ENCODE measurements at regions not wholly inside any gene's neighbourhood (a gene's known extent, or its start where the extent isn't known, plus 50 kb on each side); places are given as distances from the start of the nearest gene placed in this dataset.

DNA sequence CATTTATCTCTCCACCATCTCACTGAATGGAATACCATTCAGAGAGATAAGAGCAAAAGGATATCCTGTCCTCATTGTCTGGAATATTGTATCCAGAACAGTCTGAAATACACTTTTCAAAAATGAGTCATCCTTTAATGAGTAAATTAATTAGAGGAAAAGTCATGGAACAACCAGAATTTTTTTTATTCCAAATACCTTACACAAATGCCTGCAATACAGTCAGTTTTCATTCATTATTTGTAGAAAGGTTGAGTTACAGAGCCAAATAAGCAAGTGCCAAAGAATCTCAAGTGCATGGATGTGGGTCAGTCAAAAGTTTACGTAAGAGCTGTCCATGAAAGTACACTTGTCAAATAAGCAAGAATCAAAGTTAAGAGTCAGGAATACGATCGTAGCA, 482.6 kb downstream of the IPMK start:
- no peaks in the 10 kb centered on the region for H3K9me2 ChIP-seq (replicated peaks; ENCODE audit: low read depth, low read length)
- no peak overlapping the region for H3K4me3 ChIP-seq (ENCODE audit: low read length, poor library complexity, severe bottlenecking)

DNA sequence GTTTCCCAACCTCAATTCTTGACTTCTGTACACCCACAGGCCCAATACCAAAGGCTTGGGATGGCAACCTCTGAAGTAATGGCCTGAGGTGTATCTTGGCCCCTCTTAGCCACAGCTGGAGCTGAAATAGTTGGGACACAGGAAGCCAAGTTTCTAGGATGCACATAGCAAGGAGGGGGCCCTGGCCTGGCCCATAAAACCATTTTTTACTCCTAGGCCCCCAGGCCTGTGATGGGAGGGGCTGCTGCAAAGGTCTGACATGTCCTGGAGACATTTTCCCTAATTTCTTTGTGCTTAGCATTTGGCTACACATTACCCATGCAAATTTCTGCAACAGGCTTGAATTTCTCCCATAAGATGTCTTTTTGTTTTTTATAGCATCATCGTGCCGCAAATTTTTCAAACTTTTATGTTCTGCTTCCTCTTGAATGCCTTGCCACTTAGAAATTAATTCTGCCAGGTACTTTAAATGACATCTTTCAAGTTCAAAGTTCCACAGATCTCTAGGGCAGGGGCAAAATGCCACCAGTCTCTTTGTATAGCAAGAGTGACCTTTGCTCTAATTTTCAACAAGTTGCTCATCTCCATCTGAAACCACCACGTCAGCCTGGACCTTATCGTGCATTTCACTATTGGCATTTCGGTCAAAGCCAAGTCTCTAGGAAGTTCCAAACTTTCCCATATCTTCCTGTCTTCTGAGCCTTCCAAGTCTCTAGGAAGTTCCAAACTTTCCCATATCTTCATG, 490.8 kb downstream of the IPMK start:
- H2AFZ ChIP-seq (ENCODE audit: low read length), result no peak overlapping the region
- TF ChIP-seq EZH2phosphoT487 (IDR thresholded peaks at IDR 0.05; ENCODE audit: borderline replicate concordance), result no peak
- TF ChIP-seq, protein P1, sequence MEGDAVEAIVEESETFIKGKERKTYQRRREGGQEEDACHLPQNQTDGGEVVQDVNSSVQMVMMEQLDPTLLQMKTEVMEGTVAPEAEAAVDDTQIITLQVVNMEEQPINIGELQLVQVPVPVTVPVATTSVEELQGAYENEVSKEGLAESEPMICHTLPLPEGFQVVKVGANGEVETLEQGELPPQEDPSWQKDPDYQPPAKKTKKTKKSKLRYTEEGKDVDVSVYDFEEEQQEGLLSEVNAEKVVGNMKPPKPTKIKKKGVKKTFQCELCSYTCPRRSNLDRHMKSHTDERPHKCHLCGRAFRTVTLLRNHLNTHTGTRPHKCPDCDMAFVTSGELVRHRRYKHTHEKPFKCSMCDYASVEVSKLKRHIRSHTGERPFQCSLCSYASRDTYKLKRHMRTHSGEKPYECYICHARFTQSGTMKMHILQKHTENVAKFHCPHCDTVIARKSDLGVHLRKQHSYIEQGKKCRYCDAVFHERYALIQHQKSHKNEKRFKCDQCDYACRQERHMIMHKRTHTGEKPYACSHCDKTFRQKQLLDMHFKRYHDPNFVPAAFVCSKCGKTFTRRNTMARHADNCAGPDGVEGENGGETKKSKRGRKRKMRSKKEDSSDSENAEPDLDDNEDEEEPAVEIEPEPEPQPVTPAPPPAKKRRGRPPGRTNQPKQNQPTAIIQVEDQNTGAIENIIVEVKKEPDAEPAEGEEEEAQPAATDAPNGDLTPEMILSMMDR (conservative IDR thresholded peaks at IDR 0.05; ENCODE audit: low read length), result no peak

More for the DNA sequence above, 482.6 kb downstream of the IPMK start:
- Histone ChIP-seq H3K4me2 (ENCODE audit: low read depth, low read length, poor library complexity, severe bottlenecking) (no peak overlapping the region), H3K4me1 (ENCODE audit: insufficient read depth, low read length, poor library complexity, severe bottlenecking) (no peaks in the 10 kb centered on the region), H3K36me3 (ENCODE audit: insufficient read depth, low read length) (no peaks in the 10 kb centered on the region), H4K20me1 (ENCODE audit: insufficient read depth, low read length, poor library complexity, severe bottlenecking) (no peaks in the 10 kb centered on the region), H3K27me3 (ENCODE audit: insufficient read depth, low read length, poor library complexity, severe bottlenecking) (no peaks in the 10 kb centered on the region), H3F3A (ENCODE audit: low read depth) (no peaks in the 10 kb centered on the region), H2AFZ (ENCODE audit: low read length) (no peak overlapping the region), H3K9ac (ENCODE audit: low read depth, low read length, poor library complexity, severe bottlenecking) (no peak overlapping the region), H3K9me3 (ENCODE audit: insufficient read depth, low read depth, low read length) (no peaks in the 10 kb centered on the region; the same call in 1 of the 2 replicates), H3K79me2 (ENCODE audit: insufficient read depth, low read length) (no peaks in the 10 kb centered on the region)
- TF ChIP-seq, protein P1 (conservative IDR thresholded peaks at IDR 0.05; ENCODE audit: low read length), result no peak

DNA sequence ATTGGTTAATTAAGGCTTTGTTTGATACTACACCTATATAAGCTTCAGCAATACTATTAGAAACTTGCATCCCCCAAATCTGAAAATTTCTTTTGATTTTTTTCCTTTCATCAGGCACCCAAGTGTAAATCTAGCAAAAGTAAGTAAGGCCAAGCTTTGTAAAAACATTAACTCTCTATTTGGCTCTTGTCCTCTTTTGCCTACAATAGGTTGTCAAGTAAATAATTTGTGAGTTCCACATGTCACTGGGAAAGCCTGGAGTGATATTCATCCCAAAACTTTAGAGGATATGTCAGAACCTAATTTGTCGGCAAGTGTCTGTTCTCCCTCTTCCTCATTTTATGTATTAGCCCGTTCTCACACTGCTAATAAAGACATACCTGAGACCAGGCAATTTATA, 492.4 kb downstream of the IPMK start:
- Histone ChIP-seq H4K20me1 (ENCODE audit: insufficient read depth, low read length, poor library complexity, severe bottlenecking) (no peaks in the 10 kb centered on the region), H3K4me1 (ENCODE audit: insufficient read depth, low read length, poor library complexity, severe bottlenecking) (no peaks in the 10 kb centered on the region)
- TF ChIP-seq, protein P1 (conservative IDR thresholded peaks at IDR 0.05; ENCODE audit: low read length), result no peak
- TF ChIP-seq EZH2phosphoT487 (IDR thresholded peaks at IDR 0.05; ENCODE audit: borderline replicate concordance), result no peak

More for the DNA sequence above, 490.8 kb downstream of the IPMK start:
- Histone ChIP-seq H3K9me2 (replicated peaks; ENCODE audit: low read depth, low read length) (no peaks in the 10 kb centered on the region), H3K9me3 (ENCODE audit: insufficient read depth, low read depth, low read length) (no peaks in the 10 kb centered on the region; the same call in 1 of the 2 replicates), H3K4me2 (ENCODE audit: low read depth, low read length, poor library complexity, severe bottlenecking) (no peak overlapping the region), H3K36me3 (ENCODE audit: insufficient read depth, low read length) (no peaks in the 10 kb centered on the region), H3K27me3 (ENCODE audit: insufficient read depth, low read length, poor library complexity, severe bottlenecking) (no peaks in the 10 kb centered on the region), H3F3A (ENCODE audit: low read depth) (no peaks in the 10 kb centered on the region), H3K4me3 (ENCODE audit: low read length, poor library complexity, severe bottlenecking) (no peak overlapping the region), H3K79me2 (ENCODE audit: insufficient read depth, low read length) (no peaks in the 10 kb centered on the region), H3K9ac (ENCODE audit: low read depth, low read length, poor library complexity, severe bottlenecking) (no peak overlapping the region), H4K20me1 (ENCODE audit: insufficient read depth, low read length, poor library complexity, severe bottlenecking) (no peaks in the 10 kb centered on the region), H3K4me1 (ENCODE audit: insufficient read depth, low read length, poor library complexity, severe bottlenecking) (no peaks in the 10 kb centered on the region)

More for the DNA sequence above, 492.4 kb downstream of the IPMK start:
- Histone ChIP-seq H3K9ac (ENCODE audit: low read depth, low read length, poor library complexity, severe bottlenecking) (no peak overlapping the region), H2AFZ (ENCODE audit: low read length) (no peak overlapping the region), H3K9me2 (replicated peaks; ENCODE audit: low read depth, low read length) (no peaks in the 10 kb centered on the region), H3K27me3 (ENCODE audit: insufficient read depth, low read length, poor library complexity, severe bottlenecking) (no peaks in the 10 kb centered on the region), H3K4me3 (ENCODE audit: low read length, poor library complexity, severe bottlenecking) (no peak overlapping the region), H3K36me3 (ENCODE audit: insufficient read depth, low read length) (no peaks in the 10 kb centered on the region), H3K79me2 (ENCODE audit: insufficient read depth, low read length) (no peaks in the 10 kb centered on the region), H3K9me3 (ENCODE audit: insufficient read depth, low read depth, low read length) (no peaks in the 10 kb centered on the region; the same call in 1 of the 2 replicates), H3F3A (ENCODE audit: low read depth) (no peaks in the 10 kb centered on the region), H3K4me2 (ENCODE audit: low read depth, low read length, poor library complexity, severe bottlenecking) (no peak overlapping the region)
